Keratinocyte (primary cell): ENCODE measurements at regions not wholly inside any gene's neighbourhood (a gene's known extent, or its start where the extent isn't known, plus 50 kb on each side); places are given as distances from the start of the nearest gene placed in this dataset.

Source experiments
- CTCF ChIP-seq, 3 experiments: IDR thresholded peaks in 1 of 3; conservative IDR thresholded peaks in 1 of 3; optimal IDR thresholded peaks in 1 of 3; 2 replicates in 2 of 3; 3 replicates in 1 of 3; pipeline versions ENCODE3 to v1.5.1; 2011; ENCODE audit warnings: low read length in 3 of 3, mild to moderate bottlenecking in 3 of 3, moderate library complexity in 2 of 3, control low read depth in 1 of 3, inconsistent platforms in 1 of 3; ENCODE audit not compliant: insufficient read depth in 2 of 3; ENCODE audit errors: extremely low read depth in 1 of 3
- EZH2 ChIP-seq: IDR thresholded peaks from one replicate; pipeline ENCODE4 v1.6.1; 2012; ENCODE audit warnings: inconsistent platforms, mild to moderate bottlenecking, low read length, moderate library complexity

- no peak for TF ChIP-seq EZH2
- no peak for TF ChIP-seq CTCF (optimal IDR thresholded peaks at IDR 0.05 in 1 of 3, IDR thresholded peaks at IDR 0.05 in 1 of 3, conservative IDR thresholded peaks at IDR 0.05 in 1 of 3; ENCODE audit: extremely low read depth in 1 of 3, insufficient read depth in 2 of 3, low read length in 3 of 3)
Measured at GRCh38 chr5:12672141-12672540, 767.9 kb upstream of the CTNND2 start.
